ENCODE measurements at regions not wholly inside any gene's neighbourhood (a gene's known extent, or its start where the extent isn't known, plus 50 kb on each side); places are given as distances from the start of the nearest gene placed in this dataset.
"Not testable (repeated sequence)": the region's sequence is repeated elsewhere in the genome, so short reads cannot be mapped to it uniquely, and the experiment has no call there.

DNA sequence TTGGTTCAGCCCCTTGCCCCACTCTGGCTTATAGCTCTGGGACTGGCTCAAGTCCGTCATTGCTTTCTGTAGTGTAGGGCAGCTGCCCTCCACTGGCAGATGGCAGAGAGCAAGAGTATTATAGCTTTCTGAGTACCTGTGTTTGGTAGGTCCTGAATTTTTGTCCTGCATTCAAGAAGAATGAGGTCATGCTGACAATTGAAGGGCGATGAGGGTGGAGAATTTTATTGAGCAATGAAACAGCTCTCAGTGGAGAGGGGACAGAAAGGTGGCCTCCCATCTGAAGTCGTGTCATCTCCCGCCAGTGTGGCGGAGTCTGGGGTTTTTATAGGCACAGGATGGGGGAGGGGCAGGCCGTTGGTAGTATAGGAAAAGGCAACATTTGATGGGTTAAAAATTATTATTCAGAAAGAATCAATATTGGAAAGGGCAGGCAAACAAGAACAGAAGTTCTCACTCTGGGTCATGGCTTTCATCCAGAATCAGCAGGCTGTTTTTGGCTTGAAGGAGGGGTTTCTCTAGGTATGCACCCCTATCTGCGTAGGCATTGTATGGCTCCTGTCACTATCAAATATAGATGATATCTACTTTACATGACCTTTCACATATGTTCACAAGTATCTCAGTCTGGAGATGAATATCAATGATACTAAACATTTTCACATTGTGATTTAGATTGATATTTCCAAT, 1239.7 kb upstream of the ALCAM start:
- no peak for DNase-seq (ENCODE audit: low read depth in 2 of 2)

DNA sequence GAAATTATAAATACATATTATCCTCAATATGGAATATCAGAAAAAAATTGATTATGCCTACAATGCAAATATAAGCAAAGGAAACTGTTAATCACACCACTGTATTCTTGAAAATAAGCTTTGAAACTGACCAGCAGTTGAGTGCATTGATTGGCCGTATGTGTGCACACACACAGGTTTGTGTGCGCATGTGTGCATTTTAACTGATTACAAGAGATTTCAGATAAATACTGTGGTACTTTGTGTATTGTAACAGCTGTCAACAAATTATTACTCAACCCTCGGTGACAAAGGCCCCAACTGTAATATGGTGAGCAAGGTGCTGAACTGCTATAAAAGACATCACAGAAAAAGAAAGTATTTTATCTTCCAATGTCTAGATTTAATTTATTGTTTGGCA, 1238.9 kb upstream of the ALCAM start:
- no peak for DNase-seq (ENCODE audit: low read depth in 2 of 2)

DNA sequence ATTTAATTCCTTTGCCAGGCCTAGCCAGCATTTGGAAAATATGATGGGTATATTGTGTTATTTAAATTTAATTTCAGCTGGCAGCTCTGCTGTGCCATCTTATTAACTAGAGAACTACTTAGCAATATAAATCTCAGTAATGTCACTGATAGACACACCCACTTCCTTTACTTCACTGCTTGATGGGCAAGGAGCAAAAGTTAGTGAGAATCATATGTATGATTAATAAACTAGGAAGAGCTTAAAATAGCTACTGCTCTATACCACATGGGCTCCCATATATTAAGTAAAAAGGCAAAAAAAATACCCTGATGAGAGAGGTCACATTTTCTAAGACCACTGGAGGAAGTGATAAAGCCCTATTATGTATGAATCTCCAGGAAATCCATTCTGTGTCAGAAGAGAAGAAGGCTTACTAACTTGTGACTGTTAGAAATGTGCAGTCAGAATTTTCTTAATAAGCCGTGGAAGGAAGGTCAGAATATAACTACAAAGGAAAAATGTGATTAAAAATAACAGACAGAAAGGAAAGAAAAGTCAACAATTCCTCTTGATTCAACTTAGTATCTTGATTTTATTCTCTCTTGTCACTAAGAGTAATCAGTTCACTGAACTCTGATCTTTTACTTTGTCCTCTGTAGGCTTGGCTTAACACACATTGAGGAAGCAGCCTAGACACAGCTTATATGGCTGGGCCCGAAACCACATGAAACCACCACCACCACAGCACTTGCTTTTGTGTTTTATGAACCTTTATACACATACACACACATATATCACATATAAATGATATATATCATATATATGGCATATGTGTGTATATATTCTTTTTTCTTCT, 1233.9 kb upstream of the ALCAM start:
- DNase-seq (ENCODE audit: low read depth in 2 of 2) = peak in 1 of 2 experiments; percentile 6

DNA sequence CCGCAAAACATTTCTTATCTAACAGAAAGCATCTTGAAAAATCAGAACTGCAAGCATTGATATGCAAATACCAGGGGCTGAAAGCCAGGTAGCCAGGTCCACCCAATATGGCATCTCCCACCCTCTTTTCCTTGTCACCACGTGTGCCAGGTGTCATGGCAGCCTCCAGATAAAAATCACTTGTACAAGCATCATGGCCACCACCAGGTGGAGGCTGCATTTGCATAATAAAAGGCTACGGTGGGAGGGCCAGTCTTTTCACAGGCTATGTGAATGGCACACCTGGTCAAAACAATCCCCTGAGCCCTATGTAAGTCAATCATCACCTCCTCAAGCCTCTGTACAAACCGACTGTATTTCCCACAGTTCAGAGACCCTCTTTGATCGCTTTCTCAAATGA, 1233.1 kb upstream of the ALCAM start:
- no peak for DNase-seq (ENCODE audit: low read depth in 2 of 2)

DNA sequence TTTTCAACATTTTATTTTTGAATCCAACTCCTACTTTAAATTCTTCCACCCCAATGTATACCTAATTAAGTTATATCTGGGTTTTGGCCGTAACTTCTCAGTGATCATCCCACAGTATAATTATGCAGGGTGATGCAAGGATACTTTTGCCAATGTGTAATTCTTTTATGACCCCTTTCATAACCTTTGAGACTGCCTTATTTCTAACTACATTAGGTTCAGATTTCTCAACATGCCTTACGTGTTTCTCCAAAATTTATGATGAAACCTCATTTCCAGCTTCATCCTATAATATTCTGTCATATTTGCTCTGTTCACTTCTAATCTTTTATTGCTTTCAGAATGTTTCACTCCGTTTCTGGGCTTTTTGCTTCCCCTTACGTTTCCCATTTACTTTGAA, 1229.6 kb upstream of the ALCAM start:
- no peak for DNase-seq (ENCODE audit: low read depth in 2 of 2)

DNA sequence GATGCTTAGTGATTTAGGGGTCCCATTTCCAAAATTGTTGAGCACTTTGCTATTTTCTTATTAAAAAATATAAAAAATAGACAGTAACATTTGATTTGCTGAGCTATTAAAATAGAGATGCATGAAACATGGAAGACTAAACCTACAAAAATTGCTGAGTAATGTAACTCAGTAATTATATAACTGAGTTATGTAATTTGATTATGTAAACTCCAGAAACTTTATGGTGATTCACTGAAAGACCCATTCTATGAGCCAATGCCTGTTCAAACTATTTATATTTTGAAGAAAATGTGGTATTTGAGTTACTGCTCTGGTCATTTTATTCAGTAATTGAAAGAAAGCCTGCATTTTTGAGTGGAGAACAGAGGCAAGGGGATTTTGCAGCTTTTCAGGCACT, 1221.5 kb upstream of the ALCAM start:
- DNase-seq (ENCODE audit: low read depth in 2 of 2) = no peak

DNA sequence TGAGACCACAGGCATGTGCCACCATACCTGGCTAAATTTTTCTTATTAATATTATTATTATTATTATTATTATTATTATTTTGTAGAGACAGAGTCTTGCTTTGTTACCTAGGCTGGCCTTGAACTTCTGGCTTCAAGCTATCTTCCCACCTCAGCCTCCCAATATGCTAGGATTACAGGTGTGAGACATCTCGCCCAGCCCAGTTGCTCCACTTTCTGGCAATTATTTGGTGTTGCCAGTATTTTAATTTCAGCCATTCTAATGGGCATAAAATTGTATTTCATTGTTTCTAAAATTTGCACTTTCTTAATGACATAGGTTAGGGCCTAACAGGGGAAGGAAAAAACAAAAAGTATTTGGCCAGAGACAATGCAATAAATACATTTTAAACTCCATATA, 1217.6 kb upstream of the ALCAM start:
- no peak for DNase-seq (ENCODE audit: low read depth in 2 of 2)

DNA sequence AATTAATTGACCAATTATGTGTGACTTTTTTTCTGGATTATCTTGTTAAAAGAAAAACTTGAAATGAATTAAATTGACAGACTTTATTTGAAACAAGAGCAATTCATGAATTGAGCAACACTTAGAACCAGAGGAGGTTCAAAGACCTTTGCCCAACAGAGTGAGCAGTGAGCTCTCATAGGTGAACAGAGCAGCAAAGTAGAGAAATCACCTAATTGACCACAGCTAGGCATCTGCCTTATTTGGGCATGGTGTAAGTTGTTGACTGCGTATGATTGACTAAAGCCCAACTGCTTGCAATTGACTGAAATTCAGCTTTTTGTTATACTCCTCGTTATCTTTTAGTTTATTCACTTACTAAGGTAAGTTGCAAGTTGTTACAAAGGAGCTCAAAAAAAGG, 1216.0 kb upstream of the ALCAM start:
- no peak for DNase-seq (ENCODE audit: low read depth in 2 of 2)

DNA sequence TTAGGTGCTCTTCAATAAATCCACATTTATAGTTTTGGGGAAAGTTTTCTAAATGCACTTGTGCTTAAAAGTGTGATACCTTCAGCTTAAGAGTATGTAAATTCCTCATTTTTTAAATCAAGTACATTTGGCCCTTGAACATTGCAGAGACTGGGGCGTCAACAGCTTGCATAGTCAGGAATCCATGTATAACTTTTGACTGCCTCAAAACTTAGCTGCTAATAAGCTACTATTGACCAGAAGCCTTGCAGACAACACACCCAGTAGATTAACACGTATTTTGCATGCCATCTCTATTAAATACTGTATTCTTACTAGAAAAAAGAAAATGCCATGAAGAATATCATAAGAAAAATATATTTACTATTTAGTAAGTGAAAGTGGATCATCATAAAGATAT, 1211.8 kb upstream of the ALCAM start:
- DNase-seq (ENCODE audit: low read depth in 2 of 2) = no peak

DNA sequence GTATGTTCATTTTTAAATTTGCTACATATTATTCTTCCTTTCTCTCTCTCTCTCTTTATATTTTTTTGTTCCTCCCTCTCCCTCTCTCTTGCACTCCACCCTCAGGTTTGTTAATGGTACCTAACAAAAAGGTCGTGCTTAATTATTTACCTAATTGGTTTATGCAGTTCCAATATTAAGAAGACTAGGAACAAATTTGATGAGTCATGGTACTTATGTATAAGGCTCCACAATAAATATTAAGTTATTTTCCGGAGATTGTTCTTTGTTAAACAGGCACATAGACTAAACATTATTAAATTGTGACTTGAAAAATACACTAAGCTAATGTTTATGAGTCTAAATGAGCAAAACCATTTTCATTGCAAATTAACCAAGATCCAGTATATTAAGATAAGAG, 1200.8 kb upstream of the ALCAM start:
- no peak for DNase-seq (ENCODE audit: low read depth in 2 of 2)

DNA sequence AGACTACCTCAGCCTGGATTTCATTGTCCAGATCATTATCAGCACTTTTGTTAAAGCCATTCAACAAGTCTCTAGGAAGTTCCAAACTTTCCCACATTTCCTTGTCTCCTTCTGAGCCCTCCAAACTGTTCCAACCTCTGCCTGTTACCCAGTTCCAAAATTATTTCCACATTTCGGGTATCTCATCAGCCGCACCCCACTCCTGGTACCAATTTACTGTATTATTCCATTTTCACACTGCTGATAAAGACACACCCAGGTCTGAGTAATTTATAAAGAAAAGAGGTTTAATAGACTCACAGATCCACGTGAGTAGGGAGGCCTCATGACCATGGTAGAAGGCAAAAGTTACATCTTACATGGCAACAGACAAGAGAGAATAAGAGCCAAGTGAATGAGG, 1198.3 kb upstream of the ALCAM start:
- no peak for DNase-seq (ENCODE audit: low read depth in 2 of 2)

DNA sequence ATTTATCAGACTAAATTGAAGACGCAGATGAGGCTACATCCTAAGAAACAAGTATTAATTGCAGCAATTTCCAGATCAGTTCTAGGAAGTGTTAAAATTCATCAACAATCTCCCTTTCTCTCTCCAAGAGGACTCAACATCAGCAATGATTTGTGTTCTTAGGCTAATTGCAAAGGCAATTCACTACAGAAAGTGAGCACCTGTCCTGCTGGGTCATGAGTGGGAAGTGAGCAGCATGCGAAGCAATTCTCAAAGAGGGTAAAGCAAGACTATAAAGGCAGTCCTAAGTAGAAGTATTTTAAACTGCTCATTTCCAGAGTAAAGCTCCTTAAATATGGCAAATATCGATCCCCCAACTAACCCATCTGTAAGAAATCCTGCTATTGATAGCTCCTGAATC, 1191.0 kb upstream of the ALCAM start:
- no peak for DNase-seq (ENCODE audit: low read depth in 2 of 2)

DNA sequence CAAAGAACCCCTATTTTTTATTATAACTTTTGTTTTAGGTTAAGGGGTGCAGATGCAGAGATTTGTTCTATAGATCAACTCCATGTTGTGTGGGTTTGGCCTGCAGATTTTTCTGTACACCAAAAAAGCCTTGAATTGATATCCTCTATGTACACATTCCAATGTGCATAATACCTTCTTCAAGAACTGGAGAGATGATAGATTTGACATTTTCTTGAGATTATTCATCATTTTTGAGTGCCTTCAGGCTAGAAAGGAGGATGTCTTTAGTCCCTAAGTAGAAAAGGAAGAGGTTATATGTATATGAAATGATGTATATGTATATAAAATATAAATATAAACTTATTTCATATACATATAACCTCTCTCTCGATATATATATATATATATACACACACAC, 1190.0 kb upstream of the ALCAM start:
- no peak for DNase-seq (ENCODE audit: low read depth in 2 of 2)

DNA sequence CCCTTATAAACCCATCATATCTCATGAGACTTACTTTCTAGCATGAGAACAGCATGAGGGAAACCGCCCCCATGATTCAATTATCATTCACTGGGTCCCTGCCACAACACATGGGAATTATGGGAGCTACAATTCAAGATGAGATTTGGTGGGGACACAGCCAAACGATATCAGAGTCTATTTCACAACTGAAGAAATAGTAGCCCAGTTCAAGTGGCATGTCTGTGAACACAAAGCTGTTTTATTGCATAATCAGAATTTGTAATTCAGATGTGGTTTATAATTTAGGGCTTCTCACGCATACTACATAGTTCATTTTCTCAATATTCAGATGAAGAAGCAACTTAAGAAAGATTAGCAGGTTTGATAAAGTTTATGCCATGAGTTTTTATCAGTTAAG, 1188.0 kb upstream of the ALCAM start:
- no peak for DNase-seq (ENCODE audit: low read depth in 2 of 2)

DNA sequence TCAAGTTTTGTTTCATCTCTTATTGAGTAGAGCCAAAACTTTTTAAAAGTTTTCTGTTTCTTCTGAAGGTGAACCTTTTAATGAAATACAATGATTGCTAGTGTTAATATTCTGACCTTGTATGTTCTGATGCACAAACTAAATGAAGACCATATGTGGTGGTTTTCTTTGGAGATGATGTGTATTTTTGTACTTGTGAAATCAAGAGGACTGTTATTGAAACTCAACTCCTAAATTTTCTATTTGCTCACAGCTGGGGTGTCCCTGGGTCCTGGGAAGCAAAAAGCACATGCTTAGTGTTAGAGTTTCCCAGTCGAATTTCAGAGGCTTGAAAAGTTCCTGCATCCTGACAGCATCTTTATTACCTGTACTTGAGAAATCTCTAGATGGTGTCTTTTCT, 1185.8 kb upstream of the ALCAM start:
- peak; percentile 16 to 25 for DNase-seq (ENCODE audit: low read depth in 2 of 2)

DNA sequence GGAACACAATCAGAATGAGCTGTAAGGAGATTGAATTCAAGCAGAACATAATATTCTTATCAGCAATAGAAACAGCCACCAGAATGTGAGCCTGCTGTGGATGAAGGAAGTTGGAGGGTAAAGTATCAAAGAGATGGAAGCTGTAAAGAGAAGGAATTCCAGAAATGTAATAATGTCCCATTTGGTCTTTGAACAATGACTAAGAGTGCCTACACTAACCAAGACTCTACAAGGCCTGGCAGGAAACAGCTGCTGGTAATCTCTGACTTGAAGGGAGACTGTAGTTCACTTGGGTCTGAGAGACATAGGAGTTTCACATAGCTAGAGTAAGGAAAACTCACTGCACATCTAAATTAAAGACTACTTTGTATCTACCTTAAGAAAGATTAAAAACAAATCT, 1176.0 kb upstream of the ALCAM start:
- no peak for DNase-seq (ENCODE audit: low read depth in 2 of 2)

DNA sequence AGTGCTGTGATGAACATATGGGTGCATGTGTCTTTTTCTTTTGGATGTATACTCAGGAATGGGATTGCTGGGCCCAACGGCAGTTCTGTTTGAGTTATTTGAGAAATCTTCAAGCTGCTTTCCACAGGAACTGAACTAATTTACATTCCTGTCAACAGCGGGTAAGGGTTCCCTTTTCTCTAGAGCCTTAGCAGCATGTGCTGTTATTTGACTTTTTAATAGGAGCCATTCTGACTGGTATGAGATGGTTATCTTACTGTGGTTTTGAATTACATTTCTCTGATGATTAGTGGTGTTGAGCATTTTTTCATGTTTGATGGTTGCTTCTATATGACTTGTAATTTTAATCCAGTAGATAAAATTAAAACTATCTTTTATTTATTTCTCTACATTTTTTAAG, 1168.6 kb upstream of the ALCAM start:
- peak; percentile 48 to 49 for DNase-seq (ENCODE audit: low read depth in 2 of 2)

DNA sequence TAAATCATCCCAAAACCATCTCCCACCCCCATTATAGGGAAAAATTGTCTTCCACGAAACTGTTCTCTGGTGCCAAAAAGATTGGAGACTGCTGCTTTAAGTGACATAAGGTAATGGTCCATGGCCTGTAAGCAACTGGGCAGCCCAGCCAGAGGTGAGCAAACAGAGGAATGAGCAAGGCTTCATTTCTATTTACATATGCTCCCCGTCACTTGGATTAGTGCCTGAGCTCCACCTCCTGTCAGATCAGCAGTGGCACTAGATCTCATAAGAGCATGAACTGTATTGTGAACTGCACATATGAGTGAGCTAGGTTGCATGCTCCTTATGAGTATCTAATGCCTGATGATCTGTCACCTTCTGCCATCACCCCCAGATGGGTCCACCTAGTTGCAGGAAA, 1159.8 kb upstream of the ALCAM start:
- no peak for DNase-seq (ENCODE audit: low read depth in 2 of 2)

DNA sequence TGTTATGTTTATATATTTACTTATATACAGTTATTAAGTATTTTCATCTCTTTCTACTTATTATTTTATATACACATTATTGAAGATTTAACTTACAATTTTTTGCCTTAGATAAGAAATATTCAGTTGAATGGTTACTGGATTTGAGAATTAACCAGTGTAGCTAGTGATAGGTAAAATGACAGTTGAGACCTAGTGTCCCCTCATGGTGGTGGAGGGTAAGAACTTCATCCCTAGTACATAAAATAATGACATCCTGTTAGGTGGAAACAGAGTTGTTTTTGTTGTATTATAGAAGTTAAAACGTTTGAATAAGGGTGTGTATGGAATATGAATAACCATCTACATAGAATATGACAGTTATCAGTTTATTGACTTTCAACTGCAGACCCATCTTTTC, 1152.4 kb upstream of the ALCAM start:
- DNase-seq (ENCODE audit: low read depth in 2 of 2) = no peak

DNA sequence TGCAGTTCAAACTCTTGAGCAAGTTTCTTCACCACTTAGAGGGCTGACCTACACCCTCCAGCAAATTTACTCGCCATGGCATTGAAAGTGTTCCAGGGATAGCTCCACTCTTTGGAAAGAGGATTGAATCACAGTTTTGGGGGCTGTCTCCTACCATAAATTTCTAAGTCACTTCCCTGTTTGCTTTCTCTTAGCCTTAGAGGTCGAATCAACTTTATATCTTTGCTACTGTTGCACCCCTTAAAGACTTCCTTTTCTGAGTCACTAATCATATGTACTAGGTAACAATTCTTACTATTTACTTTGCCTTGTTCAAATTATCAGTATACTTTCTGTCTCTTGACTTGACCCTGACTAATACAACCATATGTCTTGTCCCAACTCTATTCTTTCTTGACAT, 1151.8 kb upstream of the ALCAM start:
- no peak for DNase-seq (ENCODE audit: low read depth in 2 of 2)

DNA sequence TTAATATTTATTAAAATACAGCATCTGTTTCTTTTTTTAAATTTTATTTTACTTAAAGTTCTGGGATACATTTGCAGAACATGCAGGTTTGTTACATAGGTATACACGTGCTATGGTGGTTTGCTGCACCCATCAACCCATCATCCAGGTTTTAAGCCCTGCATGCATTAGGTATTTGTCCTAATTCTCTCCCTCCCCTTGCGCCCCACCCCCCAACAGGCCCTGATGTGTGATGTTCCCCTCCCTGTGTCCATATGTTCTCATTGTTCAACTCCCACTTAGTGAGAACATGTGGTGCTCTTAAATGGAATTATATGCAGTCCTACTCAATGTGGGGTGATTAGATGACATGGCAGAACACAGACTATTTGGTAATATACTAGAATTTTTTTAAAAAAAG, 1147.7 kb upstream of the ALCAM start:
- not testable (repeated sequence) for DNase-seq (ENCODE audit: low read depth in 2 of 2)

DNA sequence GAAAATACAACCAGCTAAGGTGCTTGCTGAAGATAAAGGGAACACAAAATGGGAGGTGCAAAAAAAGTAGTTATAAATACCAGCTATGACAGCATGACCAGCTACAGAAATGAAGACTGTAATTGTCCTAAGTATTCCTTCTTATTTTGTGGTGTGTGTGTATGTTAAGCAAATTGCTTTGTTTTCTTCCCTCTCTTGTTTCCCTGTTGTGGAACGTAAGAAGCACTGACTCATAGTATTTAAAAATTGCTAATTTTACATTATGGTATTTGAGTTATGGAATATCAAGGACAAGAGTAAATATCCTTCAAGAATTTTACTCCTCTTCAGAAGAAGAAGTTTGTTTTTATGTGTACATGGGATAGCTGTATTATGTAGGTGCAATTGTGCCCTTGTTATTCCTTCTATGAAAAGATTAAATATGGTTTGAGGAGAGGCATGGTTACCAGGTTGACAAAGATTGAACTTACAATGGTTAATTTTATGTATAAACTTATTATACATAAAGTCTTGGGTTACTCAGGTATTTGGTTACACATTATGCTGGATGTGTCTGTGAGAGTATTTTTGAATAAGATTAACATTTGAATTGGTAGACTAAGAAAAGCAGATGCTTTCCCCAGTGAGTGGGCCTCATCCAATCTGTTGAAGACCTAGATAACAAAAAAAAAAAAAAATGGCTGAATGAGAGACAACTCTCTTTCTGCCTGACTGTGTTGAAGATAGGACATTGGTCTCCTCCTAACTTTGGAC, 1132.1 kb upstream of the ALCAM start:
- no peak for DNase-seq (ENCODE audit: low read depth in 2 of 2)
